GM18519 (cell line): ENCODE measurements at regions not wholly inside any gene's neighbourhood (a gene's known extent, or its start where the extent isn't known, plus 50 kb on each side); places are given as distances from the start of the nearest gene placed in this dataset.
A peak's percentile ranks its signal among the peaks of the same experiment; 100 is the strongest.

Experiments
- ATAC-seq: cut with Tn5 transposase; IDR thresholded peaks from one replicate; pipeline ENCODE4 v1.9.1; 2021; ENCODE audit warnings: mild to moderate bottlenecking, moderate library complexity; ENCODE audit not compliant: unreplicated experiment, low FRiP score

GRCh38 chr2:21279525-21279924 lies 155.8 kb downstream of the TDRD15 start:
- ATAC-seq, result no peak

GRCh38 chr2:21280793-21281192 lies 157.0 kb downstream of the TDRD15 start:
- no peak for ATAC-seq

GRCh38 chr2:21281384-21281783 lies 157.6 kb downstream of the TDRD15 start:
- no peak for ATAC-seq

- ATAC-seq, result no peak
Observed at GRCh38 chr2:21281791-21282514, 158.2 kb downstream of the TDRD15 start.

- peak; percentile 40 for ATAC-seq
Observed at GRCh38 chr2:21282515-21282898, 158.7 kb downstream of the TDRD15 start.

GRCh38 chr2:21288299-21288698 lies 164.5 kb downstream of the TDRD15 start:
- ATAC-seq, result no peak

- no peak for ATAC-seq
Observed at GRCh38 chr2:21288739-21289520, 165.2 kb downstream of the TDRD15 start.

GRCh38 chr2:21289551-21289950 lies 165.8 kb downstream of the TDRD15 start:
- ATAC-seq, result no peak

GRCh38 chr2:21289989-21290388 lies 166.2 kb downstream of the TDRD15 start:
- no peak for ATAC-seq

- ATAC-seq, result no peak
Observed at GRCh38 chr2:21291426-21291825, 167.7 kb downstream of the TDRD15 start.

- ATAC-seq, result no peak
Observed at GRCh38 chr2:21294446-21294845, 170.7 kb downstream of the TDRD15 start.

GRCh38 chr2:21299411-21299810 lies 175.6 kb downstream of the TDRD15 start:
- no peak for ATAC-seq

GRCh38 chr2:21301871-21302455 lies 178.2 kb downstream of the TDRD15 start:
- ATAC-seq, result no peak

- ATAC-seq, result no peak
Observed at GRCh38 chr2:21303876-21304275, 180.1 kb downstream of the TDRD15 start.

GRCh38 chr2:21305581-21305980 lies 181.8 kb downstream of the TDRD15 start:
- ATAC-seq, result no peak

- no peak for ATAC-seq
Observed at GRCh38 chr2:21306235-21306634, 182.5 kb downstream of the TDRD15 start.

GRCh38 chr2:21307037-21307436 lies 183.3 kb downstream of the TDRD15 start:
- ATAC-seq, result no peak

GRCh38 chr2:21310493-21310892 lies 186.7 kb downstream of the TDRD15 start:
- no peak for ATAC-seq

GRCh38 chr2:21314322-21314835 lies 190.6 kb downstream of the TDRD15 start:
- no peak for ATAC-seq

- peak; percentile 88 for ATAC-seq
Observed at GRCh38 chr2:21317131-21317530, 193.4 kb downstream of the TDRD15 start.

- ATAC-seq, result no peak
Observed at GRCh38 chr2:21318263-21318662, 194.5 kb downstream of the TDRD15 start.
